B cell (primary cell): ENCODE measurements at regions not wholly inside any gene's neighbourhood (a gene's known extent, or its start where the extent isn't known, plus 50 kb on each side); places are given as distances from the start of the nearest gene placed in this dataset.

Experiments
- ATAC-seq: fragments of 200-7000 bp; cut with Tn5 transposase; one replicate; pipeline ENCODE4 v1.10.0; 2021; ENCODE audit warnings: low read depth, mild to moderate bottlenecking, moderate number of reproducible peaks, moderate library complexity
- CTCF ChIA-PET: fragments of 350-600 bp; sonication (Branson Sonifier 250); formaldehyde crosslinking; loops from one replicate; lab custom pipeline; 2021; ENCODE audit warnings: antibody characterized with exemption, inconsistent platforms; lab: Charles Lee
- POLR2A ChIA-PET: fragments of 350-600 bp; sonication (Branson Sonifier 250); formaldehyde crosslinking; loops from one replicate; lab custom pipeline; 2021; ENCODE audit warnings: antibody characterized with exemption; lab: Charles Lee
- DNase-seq: peaks from one replicate; pipeline ENCODE4 v3.0.0; 2013
- H2AFZ ChIP-seq: 2 replicates; pipeline ENCODE4 v1.6.1; 2012; ENCODE audit warnings: mild to moderate bottlenecking, low read depth, low read length; ENCODE audit not compliant: insufficient read depth, poor library complexity, severe bottlenecking
- H3K27ac ChIP-seq, 2 donors: 1 replicate in 1 of 2; 2 replicates in 1 of 2; pipeline ENCODE4 v1.5.1; 2012 to 2013; ENCODE audit warnings: low read length in 2 of 2, mild to moderate bottlenecking in 2 of 2, moderate library complexity in 1 of 2
- H3K27me3 ChIP-seq, 4 experiments: fragments of 200-600 bp in 1 of 4; sonication (generic) in 1 of 4; replicated peaks in 1 of 4; 1 replicate in 2 of 4; 2 replicates in 2 of 4; pipeline versions ENCODE4 v1.6.1 to v1.7.0; 2013 to 2016; ENCODE audit warnings: low read length in 3 of 4, mild to moderate bottlenecking in 2 of 4, mixed read lengths in 1 of 4, moderate library complexity in 1 of 4; ENCODE audit not compliant: insufficient read depth in 4 of 4, control insufficient read depth in 3 of 4; ENCODE audit errors: control extremely low read depth in 1 of 4
- H3K36me3 ChIP-seq, 2 experiments: replicated peaks in 1 of 2; 1 replicate in 1 of 2; 2 replicates in 1 of 2; pipeline versions ENCODE4 v1.6.1 to v1.7.1; 2013; ENCODE audit warnings: low read length in 1 of 2; ENCODE audit not compliant: insufficient read depth in 2 of 2, control insufficient read depth in 1 of 2; ENCODE audit errors: control extremely low read depth in 1 of 2, extremely low read depth in 1 of 2
- H3K4me1 ChIP-seq, 2 donors: fragments of 200-600 bp in 1 of 2; sonication (generic) in 1 of 2; 1 replicate in 1 of 2; 2 replicates in 1 of 2; pipeline versions ENCODE4 v1.5.1 to v1.6.1; 2013 to 2017; ENCODE audit warnings: low read length in 2 of 2; ENCODE audit not compliant: control insufficient read depth in 2 of 2, insufficient read depth in 2 of 2
- H3K4me2 ChIP-seq: replicated peaks from 2 replicates; pipeline ENCODE3; 2012; ENCODE audit warnings: mild to moderate bottlenecking, low read depth, low read length; ENCODE audit not compliant: poor library complexity, severe bottlenecking
- H3K4me3 ChIP-seq, 5 experiments: fragments of 200-600 bp in 1 of 5; sonication (generic) in 1 of 5; 1 replicate in 3 of 5; 2 replicates in 2 of 5; pipeline versions ENCODE4 v1.5.1 to v1.7.0; 2011 to 2016; ENCODE audit warnings: low read length in 4 of 5, mild to moderate bottlenecking in 4 of 5, low read depth in 2 of 5, control low read depth in 1 of 5, moderate library complexity in 1 of 5; ENCODE audit not compliant: insufficient read depth in 1 of 5; ENCODE audit errors: control extremely low read depth in 1 of 5, extremely low read depth in 1 of 5
- H3K79me2 ChIP-seq: fragments of 200-600 bp; sonication (generic); one replicate; pipeline ENCODE4 v1.6.0; 2016; ENCODE audit warnings: low read length; ENCODE audit not compliant: control insufficient read depth, insufficient read depth
- H3K9ac ChIP-seq: fragments of 200-600 bp; sonication (generic); 2 replicates; pipeline ENCODE4 v1.6.1; 2017; ENCODE audit warnings: mild to moderate bottlenecking, low read length, moderate library complexity
- H3K9me3 ChIP-seq, 3 donors: one replicate each; pipeline versions ENCODE4 v1.6.1 to v1.7.1; 2013; ENCODE audit warnings: low read length in 2 of 3; ENCODE audit not compliant: control insufficient read depth in 2 of 3, insufficient read depth in 1 of 3; ENCODE audit errors: control extremely low read depth in 1 of 3
- H4K20me1 ChIP-seq: 2 replicates; pipeline ENCODE4 v1.6.0; 2012; ENCODE audit warnings: mild to moderate bottlenecking, low read length; ENCODE audit not compliant: insufficient read depth, control insufficient read depth, poor library complexity, severe bottlenecking
- H3K27ac Mint-ChIP-seq: one replicate; pipeline ENCODE4 v1.8.0; 2021; ENCODE audit warnings: mixed read lengths
- H3K27me3 Mint-ChIP-seq: one replicate; pipeline ENCODE4 v1.8.0; 2021; ENCODE audit warnings: mixed read lengths
- H3K4me1 Mint-ChIP-seq: one replicate; pipeline ENCODE4 v1.8.0; 2021; ENCODE audit warnings: mixed read lengths
- H3K4me3 Mint-ChIP-seq: one replicate; pipeline ENCODE4 v1.8.0; 2021; ENCODE audit warnings: mixed read lengths
- H3K9me3 Mint-ChIP-seq: one replicate; pipeline ENCODE4 v1.8.0; 2022; ENCODE audit warnings: mixed read lengths; ENCODE audit not compliant: insufficient read depth
- CTCF ChIP-seq: fragments of 200-600 bp; IDR thresholded peaks from one replicate; pipeline ENCODE4 v1.8.0; 2022; ENCODE audit warnings: antibody characterized with exemption, mild to moderate bottlenecking
- EZH2 ChIP-seq: IDR thresholded peaks from 2 replicates; pipeline ENCODE4 v1.6.1; 2012; ENCODE audit warnings: borderline replicate concordance, low read depth, mild to moderate bottlenecking, moderate library complexity, low read length; ENCODE audit not compliant: insufficient read depth, poor library complexity, severe bottlenecking
- WGBS: methylation state at CpG from one replicate; pipeline ENCODE4 v1.1.5; 2013; ENCODE audit warnings: missing lambda C conversion rate; ENCODE audit not compliant: insufficient coverage; 5-methylcytosine and 5-hydroxymethylcytosine counted together
- intact Hi-C: fragments of 100-400 bp; cut with micrococcal nuclease; formaldehyde crosslinking; loops from one replicate; pipeline ENCODE4 v1.10.0; 2022

- DNase-seq (no peak), ATAC-seq (no peak)
- Histone ChIP-seq H3K4me3 (no peak overlapping the region), H3K4me1 (no peaks in the 10 kb centered on the region), H4K20me1 (no peaks in the 10 kb centered on the region), H3K9ac (no peak overlapping the region), H3K36me3 (no peaks in the 10 kb centered on the region), H2AFZ (no peak overlapping the region), H3K27me3 (no peaks in the 10 kb centered on the region), H3K9me3 (peaks cover 0 to 3% (median 0%) of the 10 kb centered on the region in 3 donors), H3K79me2 (no peaks in the 10 kb centered on the region), H3K27ac (no peak overlapping the region), H3K4me2 (no peak overlapping the region)
- TF ChIP-seq EZH2, result no peak
- TF ChIP-seq CTCF, result no peak
- Mint-ChIP-seq H3K4me1 (no peaks in the 10 kb centered on the region), H3K27ac (no peak overlapping the region), H3K9me3 (peaks cover 3% of the 10 kb centered on the region), H3K4me3 (no peak overlapping the region), H3K27me3 (no peaks in the 10 kb centered on the region)
- ChIA-PET POLR2A (no interaction called here), CTCF (no interaction called here)
- intact Hi-C loops, result no loop called here
Measured at GRCh38 chr5:126000507-126000906, 422.7 kb upstream of the GRAMD2B start.

GRCh38 chr5:126002222-126002897 is 420.8 kb upstream of the GRAMD2B start:
- ChIA-PET POLR2A (no interaction called here), CTCF (no interaction called here)
- Mint-ChIP-seq H3K4me1 (no peaks in the 10 kb centered on the region), H3K27ac (no peak overlapping the region), H3K9me3 (no peaks in the 10 kb centered on the region), H3K4me3 (no peak overlapping the region), H3K27me3 (no peaks in the 10 kb centered on the region)
- Histone ChIP-seq H3K9ac (no peak overlapping the region), H3K79me2 (no peaks in the 10 kb centered on the region), H4K20me1 (no peaks in the 10 kb centered on the region), H2AFZ (no peak overlapping the region), H3K9me3 (no peaks in the 10 kb centered on the region), H3K4me2 (no peak overlapping the region), H3K36me3 (no peaks in the 10 kb centered on the region), H3K4me3 (no peak overlapping the region), H3K4me1 (no peaks in the 10 kb centered on the region), H3K27ac (no peak overlapping the region), H3K27me3 (no peaks in the 10 kb centered on the region)
- intact Hi-C loops, result no loop called here
- 96% methylated on average over 5 of the region's 7 CpGs for WGBS
- ATAC-seq (no peak), DNase-seq (no peak)
- no peak for TF ChIP-seq EZH2
- TF ChIP-seq CTCF, result no peak
